Heart left ventricle (tissue), 16 donors: ENCODE measurements at regions not wholly inside any gene's neighbourhood (a gene's known extent, or its start where the extent isn't known, plus 50 kb on each side); places are given as distances from the start of the nearest gene placed in this dataset.

Experiments
- ATAC-seq, 4 donors: fragments of 200-7000 bp; cut with Tn5 transposase; one replicate each; pipeline ENCODE4 v1.9.1; 2020 to 2022; ENCODE audit warnings: moderate library complexity in 4 of 4, mild to moderate bottlenecking in 3 of 4, moderate number of reproducible peaks in 1 of 4
- DNase-seq, 5 donors: peaks; one replicate each; pipeline ENCODE4 v3.0.0-alpha.2; 2020
- H3K27ac ChIP-seq, 12 donors: fragments of 200-600 bp; sonication (generic) in 4 of 12; one replicate each; pipeline versions ENCODE4 v1.5.0 to v1.8.0; 2016 to 2022; ENCODE audit warnings: mild to moderate bottlenecking in 2 of 12
- H3K27me3 ChIP-seq, 9 donors: fragments of 200-600 bp; sonication (generic) in 2 of 9; one replicate each; pipeline versions ENCODE4 v1.5.1 to v1.8.0; 2016 to 2022; ENCODE audit warnings: mild to moderate bottlenecking in 3 of 9
- H3K36me3 ChIP-seq, 9 donors: fragments of 200-600 bp; sonication (generic) in 2 of 9; one replicate each; pipeline versions ENCODE4 v1.5.0 to v1.8.0; 2018 to 2022; ENCODE audit warnings: mild to moderate bottlenecking in 2 of 9
- H3K4me1 ChIP-seq, 12 donors: fragments of 200-600 bp; sonication (generic) in 4 of 12; one replicate each; pipeline versions ENCODE4 v1.5.0 to v1.8.0; 2016 to 2022; ENCODE audit warnings: mild to moderate bottlenecking in 3 of 12
- H3K4me3 ChIP-seq, 12 donors: fragments of 200-600 bp; sonication (generic) in 4 of 12; one replicate each; pipeline versions ENCODE4 v1.5.0 to v1.8.0; 2017 to 2022; ENCODE audit warnings: mild to moderate bottlenecking in 9 of 12, moderate library complexity in 4 of 12
- H3K9me3 ChIP-seq, 12 donors: fragments of 200-600 bp; sonication (generic) in 4 of 12; one replicate each; pipeline versions ENCODE4 v1.5.0 to v1.8.0; 2016 to 2022; ENCODE audit warnings: mild to moderate bottlenecking in 1 of 12
- CTCF ChIP-seq, 12 donors: fragments of 200-600 bp; sonication (generic) in 4 of 12; IDR thresholded peaks; one replicate each; pipeline versions ENCODE4 v1.5.0 to v1.8.0; 2018 to 2022; ENCODE audit warnings: antibody characterized with exemption in 12 of 12, mild to moderate bottlenecking in 5 of 12
- POLR2A ChIP-seq, 2 donors: fragments of 450-650 bp; IDR thresholded peaks; one replicate each; pipeline ENCODE4 v1.6.1; 2017; ENCODE audit warnings: antibody characterized with exemption in 2 of 2, mild to moderate bottlenecking in 2 of 2, moderate library complexity in 2 of 2
- WGBS, 4 donors: extraction: QIAGEN DNeasy Blood & Tissue Kit in 2 of 4; methylation state at CpG; one replicate each; pipeline versions ENCODE4 v1.1.5 to v1.1.7; 2013 to 2018; 5-methylcytosine and 5-hydroxymethylcytosine counted together
- intact Hi-C, 10 donors: fragments of 100-400 bp; cut with DNase I; formaldehyde crosslinking; loops; one replicate each; pipeline versions ENCODE4 v1.11.1 to v1.14.2; 2022
- donor health status: ischemic (EF 13 %, LVEDD 7.1; RV severe dilation, severe dysfunction).
- donor health status: healthy with polysubstance abuse.
- donor health status: DM: no; HTN: yes; CAD: no.
- donor health status: DM: no; HTN: no; CAD: no.
- donor health status: ischemic (EF 25% LVEDD 6.9; RV normal size, moderate dysfunction).
- donor health status: ischemic (EF 25% LVEDD 5.7; RV mildly dilated, moderate dysfunction).
- donor health status: healthy.
- donor health status: DM: yes; HTN: yes; CAD: no.
- donor health status: ischemic (EF 35%, LVEDD 5.7; RV mildly dilated, moderate dysfunction).
- donor health status: nonischemic (EF 11% LVEDD 7.7; RV severe dilation, severe dysfunction).
- donor health status: DM: yes; HTN: yes; CAD: no.
- donor health status: PGD.
- donor health status: ischemic (EF 29% LVEDD 5.4; RV normal size, mild dysfunction).
- donor health status: nonischemic (EF 23%, LVEDD 6.1; RV moderate dilation, normal function).

GRCh38 chr3:23128655-23129054, 74.5 kb upstream of the UBE2E2 start:
- TF ChIP-seq POLR2A (IDR thresholded peaks at IDR 0.05) (no peak), CTCF (IDR thresholded peaks at IDR 0.05) (no peak)
- H3K27me3 ChIP-seq: no peaks in the 10 kb centered on the region
- peaks cover 0 to 15% (median 5%) of the 10 kb centered on the region in 12 donors for H3K4me1 ChIP-seq
- H3K9me3 ChIP-seq: no peaks in the 10 kb centered on the region
- ATAC-seq (no peak), DNase-seq (no peak)
- WGBS, 4 donors: 68 to 73% (median 71%) methylated on average over 2 of the region's 2 CpGs
- intact Hi-C loops: no loop called here
- H3K4me3 ChIP-seq: peak overlapping the region in 3 of 12 donors; percentile 20 to 25 (median 24)
- no peak overlapping the region for H3K27ac ChIP-seq
- no peaks in the 10 kb centered on the region for H3K36me3 ChIP-seq

GRCh38 chr3:23129117-23129516, 74.0 kb upstream of the UBE2E2 start:
- Histone ChIP-seq H3K27ac (peak overlapping the region in 3 of 12 donors; percentile 16 to 30 (median 17)), H3K9me3 (no peaks in the 10 kb centered on the region), H3K27me3 (no peaks in the 10 kb centered on the region), H3K36me3 (no peaks in the 10 kb centered on the region), H3K4me1 (peaks cover 0 to 15% (median 5%) of the 10 kb centered on the region in 12 donors), H3K4me3 (peak overlapping the region in 4 of 12 donors; percentile 9 to 25 (median 22))
- DNase-seq: no peak
- intact Hi-C loops: no loop called here
- WGBS, 4 donors: 46 to 56% (median 52%) methylated on average over 4 of the region's 4 CpGs
- no peak for ATAC-seq
- TF ChIP-seq POLR2A (IDR thresholded peaks at IDR 0.05) (no peak), CTCF (IDR thresholded peaks at IDR 0.05) (no peak)

- 58 to 65% (median 61%) methylated on average over 3 of the region's 3 CpGs for WGBS, 4 donors
- no peak for DNase-seq
- TF ChIP-seq CTCF (IDR thresholded peaks at IDR 0.05) (no peak), POLR2A (IDR thresholded peaks at IDR 0.05) (no peak)
- Histone ChIP-seq H3K27me3 (no peaks in the 10 kb centered on the region), H3K4me3 (peak overlapping the region in 1 of 12 donors; percentile 20), H3K9me3 (no peaks in the 10 kb centered on the region), H3K27ac (no peak overlapping the region), H3K4me1 (peaks cover 0 to 15% (median 5%) of the 10 kb centered on the region in 12 donors), H3K36me3 (no peaks in the 10 kb centered on the region)
- no peak for ATAC-seq
- intact Hi-C loops: no loop called here
Measured at GRCh38 chr3:23129817-23130216, 73.3 kb upstream of the UBE2E2 start.

- WGBS, 4 donors: 82 to 90% (median 85%) methylated on average over 4 of the region's 4 CpGs
- H3K9me3 ChIP-seq: no peaks in the 10 kb centered on the region
- no peak overlapping the region for H3K27ac ChIP-seq
- no peak overlapping the region for H3K4me3 ChIP-seq
- H3K4me1 ChIP-seq: peaks cover 0 to 15% (median 5%) of the 10 kb centered on the region in 12 donors
- H3K27me3 ChIP-seq: no peaks in the 10 kb centered on the region
- TF ChIP-seq POLR2A (IDR thresholded peaks at IDR 0.05): no peak
- TF ChIP-seq CTCF (IDR thresholded peaks at IDR 0.05): no peak
- ATAC-seq (no peak), DNase-seq (no peak)
- intact Hi-C loops: no loop called here
- no peaks in the 10 kb centered on the region for H3K36me3 ChIP-seq
Measured at GRCh38 chr3:23130406-23130805, 72.7 kb upstream of the UBE2E2 start.
